Middle frontal gyrus (tissue), 1 donor: ENCODE measurements at regions not wholly inside any gene's neighbourhood (a gene's known extent, or its start where the extent isn't known, plus 50 kb on each side); places are given as distances from the start of the nearest gene placed in this dataset.

Source experiments
- DNase-seq: peaks from one replicate; pipeline ENCODE4 v3.0.0-alpha.2; 2015; ENCODE audit warnings: low spot score; ENCODE audit errors: extremely low spot score

GRCh38 chr6:56407883-56408410, 160.6 kb upstream of the COL21A1 start:
- DNase-seq = no peak

GRCh38 chr6:56406276-56407269, 159.2 kb upstream of the COL21A1 start:
- no peak for DNase-seq

- no peak for DNase-seq
Measured at GRCh38 chr6:56404599-56404998, 157.2 kb upstream of the COL21A1 start.

GRCh38 chr6:56403745-56404144, 156.4 kb upstream of the COL21A1 start:
- DNase-seq = no peak

GRCh38 chr6:56401477-56402070, 154.2 kb upstream of the COL21A1 start:
- no peak for DNase-seq

- DNase-seq = no peak
Measured at GRCh38 chr6:56400273-56400672, 152.9 kb upstream of the COL21A1 start.

GRCh38 chr6:56399672-56400263, 152.4 kb upstream of the COL21A1 start:
- DNase-seq = no peak

- no peak for DNase-seq
Measured at GRCh38 chr6:56399250-56399671, 151.9 kb upstream of the COL21A1 start.

- DNase-seq = no peak
Measured at GRCh38 chr6:56396435-56396834, 149.1 kb upstream of the COL21A1 start.

- no peak for DNase-seq
Measured at GRCh38 chr6:56393615-56394612, 146.5 kb upstream of the COL21A1 start.

GRCh38 chr6:56388415-56388755, 141.0 kb upstream of the COL21A1 start:
- DNase-seq = no peak

GRCh38 chr6:56387621-56388414, 140.4 kb upstream of the COL21A1 start:
- no peak for DNase-seq

GRCh38 chr6:56386717-56387116, 139.3 kb upstream of the COL21A1 start:
- DNase-seq = no peak

- no peak for DNase-seq
Measured at GRCh38 chr6:56385981-56386593, 138.7 kb upstream of the COL21A1 start.

- no peak for DNase-seq
Measured at GRCh38 chr6:56383160-56383559, 135.8 kb upstream of the COL21A1 start.

GRCh38 chr6:56382416-56382940, 135.1 kb upstream of the COL21A1 start:
- DNase-seq = no peak

GRCh38 chr6:56381801-56382251, 134.4 kb upstream of the COL21A1 start:
- DNase-seq = no peak

- no peak for DNase-seq
Measured at GRCh38 chr6:56380476-56380875, 133.1 kb upstream of the COL21A1 start.

GRCh38 chr6:56378966-56379585, 131.7 kb upstream of the COL21A1 start:
- no peak for DNase-seq
